ENCODE measurements at regions not wholly inside any gene's neighbourhood (a gene's known extent, or its start where the extent isn't known, plus 50 kb on each side); places are given as distances from the start of the nearest gene placed in this dataset.

DNA sequence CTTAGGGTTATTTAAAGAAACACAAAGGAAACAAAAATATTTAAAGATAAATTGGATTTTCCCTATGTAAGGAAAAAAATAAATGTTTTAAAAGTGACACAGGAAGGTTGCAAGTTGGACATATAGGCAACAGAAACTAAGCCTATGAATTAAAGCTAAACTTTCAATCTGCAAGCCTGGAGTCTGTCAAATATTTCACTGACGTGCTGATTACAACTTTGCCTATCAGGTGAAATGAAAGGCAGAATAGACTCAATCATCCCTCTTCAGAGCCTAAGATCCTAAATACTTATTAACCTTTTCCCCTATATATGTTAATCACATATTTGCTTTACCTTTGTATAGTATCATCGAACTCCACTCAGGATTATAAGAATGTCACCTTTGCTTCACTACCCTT, 1068.0 kb upstream of the ALCAM start:
- TF ChIP-seq POLR2AphosphoS5 (IDR thresholded peaks at IDR 0.05; ENCODE audit: low read length) (no peak), TBL1XR1 (IDR thresholded peaks at IDR 0.05; ENCODE audit: low read depth, low read length) (no peak), BMI1 (IDR thresholded peaks at IDR 0.05; ENCODE audit: borderline replicate concordance) (no peak), EZH2 (IDR thresholded peaks at IDR 0.05; ENCODE audit: borderline replicate concordance, control insufficient read depth, low read depth, low read length) (no peak)
- TF ChIP-seq, protein P1, sequence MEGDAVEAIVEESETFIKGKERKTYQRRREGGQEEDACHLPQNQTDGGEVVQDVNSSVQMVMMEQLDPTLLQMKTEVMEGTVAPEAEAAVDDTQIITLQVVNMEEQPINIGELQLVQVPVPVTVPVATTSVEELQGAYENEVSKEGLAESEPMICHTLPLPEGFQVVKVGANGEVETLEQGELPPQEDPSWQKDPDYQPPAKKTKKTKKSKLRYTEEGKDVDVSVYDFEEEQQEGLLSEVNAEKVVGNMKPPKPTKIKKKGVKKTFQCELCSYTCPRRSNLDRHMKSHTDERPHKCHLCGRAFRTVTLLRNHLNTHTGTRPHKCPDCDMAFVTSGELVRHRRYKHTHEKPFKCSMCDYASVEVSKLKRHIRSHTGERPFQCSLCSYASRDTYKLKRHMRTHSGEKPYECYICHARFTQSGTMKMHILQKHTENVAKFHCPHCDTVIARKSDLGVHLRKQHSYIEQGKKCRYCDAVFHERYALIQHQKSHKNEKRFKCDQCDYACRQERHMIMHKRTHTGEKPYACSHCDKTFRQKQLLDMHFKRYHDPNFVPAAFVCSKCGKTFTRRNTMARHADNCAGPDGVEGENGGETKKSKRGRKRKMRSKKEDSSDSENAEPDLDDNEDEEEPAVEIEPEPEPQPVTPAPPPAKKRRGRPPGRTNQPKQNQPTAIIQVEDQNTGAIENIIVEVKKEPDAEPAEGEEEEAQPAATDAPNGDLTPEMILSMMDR (IDR thresholded peaks at IDR 0.05 in 2 of 3, conservative IDR thresholded peaks at IDR 0.05 in 1 of 3; ENCODE audit: control insufficient read depth in 2 of 3, extremely low read depth in 1 of 3, insufficient read depth in 1 of 3, low read depth in 3 of 3, low read length in 3 of 3) = no peak
- TF ChIP-seq, protein P2, sequence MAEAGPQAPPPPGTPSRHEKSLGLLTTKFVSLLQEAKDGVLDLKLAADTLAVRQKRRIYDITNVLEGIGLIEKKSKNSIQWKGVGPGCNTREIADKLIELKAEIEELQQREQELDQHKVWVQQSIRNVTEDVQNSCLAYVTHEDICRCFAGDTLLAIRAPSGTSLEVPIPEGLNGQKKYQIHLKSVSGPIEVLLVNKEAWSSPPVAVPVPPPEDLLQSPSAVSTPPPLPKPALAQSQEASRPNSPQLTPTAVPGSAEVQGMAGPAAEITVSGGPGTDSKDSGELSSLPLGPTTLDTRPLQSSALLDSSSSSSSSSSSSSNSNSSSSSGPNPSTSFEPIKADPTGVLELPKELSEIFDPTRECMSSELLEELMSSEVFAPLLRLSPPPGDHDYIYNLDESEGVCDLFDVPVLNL (IDR thresholded peaks at IDR 0.05; ENCODE audit: low read depth, low read length) = no peak
